Endothelial cell of umbilical vein (primary cell): ENCODE measurements at regions not wholly inside any gene's neighbourhood (a gene's known extent, or its start where the extent isn't known, plus 50 kb on each side); places are given as distances from the start of the nearest gene placed in this dataset.

Experiments
- BruUV-seq: library from RNA; stranded (reverse); fragments of 400-500 nt; replicated peaks from 2 replicates; lab custom pipeline; 2021; lab: Mats Ljungman, UMichigan
- CTCF ChIA-PET: fragments of 300-600, 350-600 bp; sonication (Branson Sonifier 250); formaldehyde crosslinking; loops from one replicate; lab custom pipeline; 2021; ENCODE audit warnings: antibody characterized with exemption, inconsistent platforms; lab: Charles Lee
- POLR2A ChIA-PET: fragments of 300-600, 350-600 bp; sonication (Branson Sonifier 250); formaldehyde crosslinking; loops from one replicate; lab custom pipeline; 2021; ENCODE audit warnings: antibody characterized with exemption, inconsistent platforms; lab: Charles Lee
- DNase-seq: peaks from one replicate; pipeline ENCODE4 v3.0.0-alpha.2; 2011; ENCODE audit warnings: low read depth, low spot score
- FAIRE-seq: peaks from 2 replicates; lab custom pipeline; 2011; peaks lifted over from hg19 to GRCh38; lab: Jason Lieb, UNC
- H2AFZ ChIP-seq: 2 replicates; pipeline ENCODE4 v1.6.0; 2012; ENCODE audit warnings: low read depth, low read length, control low read depth, inconsistent platforms
- H3K27ac ChIP-seq: 2 replicates; pipeline ENCODE4 v1.5.1; 2011; ENCODE audit warnings: low read depth, mild to moderate bottlenecking, control low read depth, low read length, moderate library complexity; ENCODE audit not compliant: insufficient read depth
- H3K27me3 ChIP-seq, 2 experiments: 2 replicates each; pipeline versions ENCODE4 v1.6.0 to v1.6.1; 2011; ENCODE audit warnings: low read length in 2 of 2, mixed read lengths in 1 of 2; ENCODE audit not compliant: control insufficient read depth in 2 of 2, insufficient read depth in 2 of 2
- H3K36me3 ChIP-seq, 2 experiments: 2 replicates in 1 of 2; 3 replicates in 1 of 2; pipeline ENCODE4 v1.5.1; 2011; ENCODE audit warnings: low read length in 2 of 2, mild to moderate bottlenecking in 1 of 2, moderate library complexity in 1 of 2; ENCODE audit not compliant: control insufficient read depth in 2 of 2, insufficient read depth in 2 of 2; ENCODE audit errors: extremely low read depth in 1 of 2
- H3K4me1 ChIP-seq: 3 replicates; pipeline ENCODE4 v1.5.1; 2011; ENCODE audit warnings: mild to moderate bottlenecking, low read length; ENCODE audit not compliant: control insufficient read depth, insufficient read depth; ENCODE audit errors: extremely low read depth
- H3K4me2 ChIP-seq: 2 replicates; pipeline ENCODE4 v1.6.1; 2011; ENCODE audit warnings: low read length, control low read depth, mixed read lengths; ENCODE audit not compliant: insufficient read depth
- H3K4me3 ChIP-seq, 3 experiments: fragments of 200-600 bp in 1 of 3; sonication (generic), shearing (Covaris generic) in 1 of 3; replicated peaks in 1 of 3; 2 replicates each; pipeline ENCODE4 v1.5.1; 2011 to 2016; ENCODE audit warnings: control low read depth in 3 of 3, low read length in 3 of 3, mild to moderate bottlenecking in 2 of 3, inconsistent platforms in 1 of 3, low read depth in 1 of 3, moderate library complexity in 1 of 3; ENCODE audit not compliant: insufficient read depth in 1 of 3
- H3K79me2 ChIP-seq: 2 replicates; pipeline ENCODE4 v1.6.0; 2012; ENCODE audit warnings: low read length, inconsistent platforms; ENCODE audit not compliant: control insufficient read depth, insufficient read depth
- H3K9ac ChIP-seq: replicated peaks from 2 replicates; pipeline ENCODE3; 2011; ENCODE audit warnings: low read length, control low read depth; ENCODE audit not compliant: insufficient read depth; ENCODE audit errors: extremely low read depth
- H3K9me1 ChIP-seq: replicated peaks from 3 replicates; pipeline ENCODE4 v1.6.0; 2011; ENCODE audit warnings: mild to moderate bottlenecking, low read length; ENCODE audit not compliant: control insufficient read depth, insufficient read depth; ENCODE audit errors: extremely low read depth
- H3K9me3 ChIP-seq: replicated peaks from 2 replicates; pipeline ENCODE4 v1.5.1; 2012; ENCODE audit warnings: low read length, inconsistent platforms; ENCODE audit not compliant: control insufficient read depth, insufficient read depth
- H4K20me1 ChIP-seq: replicated peaks from 2 replicates; pipeline ENCODE3; 2011; ENCODE audit warnings: mild to moderate bottlenecking, low read length; ENCODE audit not compliant: control insufficient read depth, insufficient read depth; ENCODE audit errors: extremely low read depth
- EZH2 ChIP-seq: IDR thresholded peaks from 2 replicates; pipeline ENCODE4 v1.6.1; 2012; ENCODE audit warnings: borderline replicate concordance, low read depth, mild to moderate bottlenecking, moderate library complexity, low read length, inconsistent platforms; ENCODE audit not compliant: severe bottlenecking
- FOS ChIP-seq: IDR thresholded peaks from 2 replicates; pipeline ENCODE4 v1.6.1; 2011; ENCODE audit warnings: mild to moderate bottlenecking, low read length, moderate library complexity, borderline replicate concordance; ENCODE audit not compliant: insufficient read depth
- GATA2 ChIP-seq: IDR thresholded peaks from 2 replicates; pipeline ENCODE4 v1.7.0; 2011; ENCODE audit warnings: low read depth, mild to moderate bottlenecking, moderate library complexity, mixed read lengths, low read length; ENCODE audit not compliant: insufficient read length, insufficient read depth
- JUN ChIP-seq: IDR thresholded peaks from 2 replicates; pipeline ENCODE4 v1.6.1; 2011; ENCODE audit warnings: borderline replicate concordance, low read depth; ENCODE audit not compliant: insufficient read length, insufficient read depth
- MYC ChIP-seq: IDR thresholded peaks from one replicate; pipeline ENCODE4 v1.6.1; 2011; ENCODE audit warnings: mild to moderate bottlenecking, low read depth, low read length
- POLR2A ChIP-seq: IDR thresholded peaks from 2 replicates; pipeline ENCODE4 v1.6.1; 2012; ENCODE audit warnings: low read depth, mild to moderate bottlenecking, control low read depth, low read length
- POLR2AphosphoS5 ChIP-seq: IDR thresholded peaks from 2 replicates; pipeline ENCODE4 v1.6.1; 2012; ENCODE audit warnings: low read depth, mild to moderate bottlenecking, control low read depth, low read length, moderate library complexity; ENCODE audit not compliant: insufficient read depth
- dilution Hi-C: fragments of 300-500 bp; cut with MboI; formaldehyde crosslinking; loops from one replicate; pipeline ENCODE4 v1.15.0; 2019; ENCODE audit warnings: low sequenced_read_pairs; ENCODE audit not compliant: extremely low pct_ligation_motif_present
- intact Hi-C: fragments of 100-400 bp; cut with micrococcal nuclease; formaldehyde crosslinking; loops from one replicate; pipeline ENCODE4 v1.10.0; 2022
- TF ChIP-seq, protein P1 (sequence below): IDR thresholded peaks from 2 replicates; pipeline ENCODE4 v1.6.1; 2011; ENCODE audit not compliant: insufficient read depth, insufficient read length
- TF ChIP-seq, protein P2 (sequence below), 2 donors: IDR thresholded peaks; 1 replicate in 1 of 2; 2 replicates in 1 of 2; pipeline ENCODE4 v1.5.1; 2011; ENCODE audit warnings: low read length in 2 of 2, mild to moderate bottlenecking in 2 of 2, moderate library complexity in 2 of 2, control low read depth in 1 of 2, inconsistent platforms in 1 of 2, low read depth in 1 of 2; ENCODE audit not compliant: insufficient read depth in 1 of 2; ENCODE audit errors: extremely low read depth in 1 of 2

- TF ChIP-seq POLR2AphosphoS5: no peak
- TF ChIP-seq GATA2: no peak
- TF ChIP-seq, protein P1, sequence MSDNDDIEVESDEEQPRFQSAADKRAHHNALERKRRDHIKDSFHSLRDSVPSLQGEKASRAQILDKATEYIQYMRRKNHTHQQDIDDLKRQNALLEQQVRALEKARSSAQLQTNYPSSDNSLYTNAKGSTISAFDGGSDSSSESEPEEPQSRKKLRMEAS: no peak
- no peak for TF ChIP-seq EZH2
- TF ChIP-seq POLR2A: no peak
- no peak for TF ChIP-seq JUN
- TF ChIP-seq FOS: no peak
- TF ChIP-seq, protein P2, sequence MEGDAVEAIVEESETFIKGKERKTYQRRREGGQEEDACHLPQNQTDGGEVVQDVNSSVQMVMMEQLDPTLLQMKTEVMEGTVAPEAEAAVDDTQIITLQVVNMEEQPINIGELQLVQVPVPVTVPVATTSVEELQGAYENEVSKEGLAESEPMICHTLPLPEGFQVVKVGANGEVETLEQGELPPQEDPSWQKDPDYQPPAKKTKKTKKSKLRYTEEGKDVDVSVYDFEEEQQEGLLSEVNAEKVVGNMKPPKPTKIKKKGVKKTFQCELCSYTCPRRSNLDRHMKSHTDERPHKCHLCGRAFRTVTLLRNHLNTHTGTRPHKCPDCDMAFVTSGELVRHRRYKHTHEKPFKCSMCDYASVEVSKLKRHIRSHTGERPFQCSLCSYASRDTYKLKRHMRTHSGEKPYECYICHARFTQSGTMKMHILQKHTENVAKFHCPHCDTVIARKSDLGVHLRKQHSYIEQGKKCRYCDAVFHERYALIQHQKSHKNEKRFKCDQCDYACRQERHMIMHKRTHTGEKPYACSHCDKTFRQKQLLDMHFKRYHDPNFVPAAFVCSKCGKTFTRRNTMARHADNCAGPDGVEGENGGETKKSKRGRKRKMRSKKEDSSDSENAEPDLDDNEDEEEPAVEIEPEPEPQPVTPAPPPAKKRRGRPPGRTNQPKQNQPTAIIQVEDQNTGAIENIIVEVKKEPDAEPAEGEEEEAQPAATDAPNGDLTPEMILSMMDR (IDR thresholded peaks at IDR 0.05; ENCODE audit: extremely low read depth in 1 of 2, insufficient read depth in 1 of 2, low read depth in 1 of 2, low read length in 2 of 2): no peak
- TF ChIP-seq MYC: no peak
These were observed 716.6 kb downstream of the OTOL1 start for GRCh38 chr3:162213196-162213595.

More at GRCh38 chr3:162213196-162213595, 716.6 kb downstream of the OTOL1 start:
- no peak overlapping the region for H3K9ac ChIP-seq
- no peaks in the 10 kb centered on the region for H3K4me1 ChIP-seq
- dilution Hi-C loops: no loop called here
- no peaks in the 10 kb centered on the region for H4K20me1 ChIP-seq
- H3K27ac ChIP-seq: no peak overlapping the region
- H3K4me2 ChIP-seq: no peak overlapping the region
- H3K9me1 ChIP-seq: no peaks in the 10 kb centered on the region
- FAIRE-seq (no peak), DNase-seq (no peak)
- intact Hi-C loops: no loop called here
- H3K4me3 ChIP-seq: no peak overlapping the region
- ChIA-PET CTCF (no interaction called here), POLR2A (no interaction called here)
- H3K79me2 ChIP-seq: no peaks in the 10 kb centered on the region
- no peaks in the 10 kb centered on the region for H3K27me3 ChIP-seq
- H3K36me3 ChIP-seq: no peaks in the 10 kb centered on the region
- no TSS peak for BruUV-seq
- H3K9me3 ChIP-seq: no peaks in the 10 kb centered on the region
- H2AFZ ChIP-seq: no peak overlapping the region
